Breast epithelium (tissue), 4 donors: ENCODE measurements at regions not wholly inside any gene's neighbourhood (a gene's known extent, or its start where the extent isn't known, plus 50 kb on each side); places are given as distances from the start of the nearest gene placed in this dataset.

Source experiments
- DNase-seq, 2 donors: peaks; one replicate each; pipeline ENCODE4 v3.0.0-alpha.2; 2019; ENCODE audit warnings: low spot score in 2 of 2
- H3K27ac ChIP-seq, 2 donors: fragments of 200-600 bp; sonication (generic) in 1 of 2; one replicate each; pipeline ENCODE4 v1.5.1; 2016 to 2019; ENCODE audit warnings: mild to moderate bottlenecking in 1 of 2
- H3K27me3 ChIP-seq, 2 donors: fragments of 200-600 bp; sonication (generic) in 1 of 2; one replicate each; pipeline versions ENCODE4 v1.5.1 to v1.6.0; 2017 to 2019; ENCODE audit warnings: control low read depth in 1 of 2, mild to moderate bottlenecking in 1 of 2
- H3K36me3 ChIP-seq: fragments of 200-600 bp; one replicate; pipeline ENCODE4 v1.5.1; 2019
- H3K4me1 ChIP-seq, 2 donors: fragments of 200-600 bp; sonication (generic); one replicate each; pipeline ENCODE4 v1.5.1; 2016 to 2019; ENCODE audit warnings: control low read depth in 1 of 2
- H3K4me3 ChIP-seq, 3 donors: fragments of 200-600 bp; sonication (generic); 1 replicate in 2 of 3; 2 replicates in 1 of 3; pipeline ENCODE4 v1.5.1; 2016 to 2019; ENCODE audit warnings: mild to moderate bottlenecking in 3 of 3, moderate library complexity in 2 of 3
- H3K9me3 ChIP-seq, 2 donors: fragments of 200-600 bp; sonication (generic) in 1 of 2; one replicate each; pipeline ENCODE4 v1.5.1; 2016 to 2019; ENCODE audit warnings: control low read depth in 1 of 2
- POLR2A ChIP-seq: fragments of 450-650 bp; IDR thresholded peaks from one replicate; pipeline ENCODE4 v1.6.1; 2016; ENCODE audit warnings: antibody characterized with exemption, mild to moderate bottlenecking, moderate library complexity
- POLR2AphosphoS5 ChIP-seq, 3 donors: sonication (generic); formaldehyde crosslinking; IDR thresholded peaks; one replicate each; pipeline ENCODE4 v1.6.1; 2017; ENCODE audit warnings: antibody characterized with exemption in 3 of 3
- intact Hi-C: fragments of 100-400 bp; cut with DNase I; formaldehyde crosslinking; loops from one replicate; pipeline ENCODE4 v1.15.1; 2023; ENCODE audit warnings: low total_unique reads
- TF ChIP-seq, protein P1 (sequence below), 3 donors: fragments of 450-650 bp; IDR thresholded peaks; one replicate each; pipeline ENCODE4 v1.5.1; 2016 to 2017; ENCODE audit warnings: antibody characterized with exemption in 3 of 3, mild to moderate bottlenecking in 3 of 3, moderate library complexity in 3 of 3

DNA sequence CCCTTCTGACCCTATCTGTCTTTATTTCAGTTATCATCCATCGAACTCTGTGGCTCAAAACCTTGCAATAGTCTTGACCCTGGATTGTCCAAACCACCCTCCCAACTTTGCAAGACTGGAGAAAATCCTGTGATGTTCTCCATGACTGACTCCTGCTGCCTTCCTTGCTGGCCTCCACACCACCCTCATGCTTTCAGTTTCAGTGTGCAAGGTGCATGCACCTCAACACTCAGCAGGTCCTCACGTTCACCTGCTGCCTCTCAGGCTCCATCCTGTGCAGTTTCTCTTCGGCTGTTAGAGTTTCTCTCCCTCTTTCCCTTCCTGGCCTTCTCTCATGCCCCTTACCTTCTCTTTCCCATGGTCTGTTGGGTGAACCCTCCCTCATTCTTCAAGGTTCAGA lies 59.4 kb upstream of the ASIC2 start:
- no peaks in the 10 kb centered on the region for H3K36me3 ChIP-seq
- intact Hi-C loops, result no loop called here
- H3K27ac ChIP-seq, result no peak overlapping the region
- H3K27me3 ChIP-seq, result no peaks in the 10 kb centered on the region
- no peak for TF ChIP-seq POLR2A
- TF ChIP-seq POLR2AphosphoS5 (IDR thresholded peaks at IDR 0.05), result no peak
- TF ChIP-seq, protein P1, sequence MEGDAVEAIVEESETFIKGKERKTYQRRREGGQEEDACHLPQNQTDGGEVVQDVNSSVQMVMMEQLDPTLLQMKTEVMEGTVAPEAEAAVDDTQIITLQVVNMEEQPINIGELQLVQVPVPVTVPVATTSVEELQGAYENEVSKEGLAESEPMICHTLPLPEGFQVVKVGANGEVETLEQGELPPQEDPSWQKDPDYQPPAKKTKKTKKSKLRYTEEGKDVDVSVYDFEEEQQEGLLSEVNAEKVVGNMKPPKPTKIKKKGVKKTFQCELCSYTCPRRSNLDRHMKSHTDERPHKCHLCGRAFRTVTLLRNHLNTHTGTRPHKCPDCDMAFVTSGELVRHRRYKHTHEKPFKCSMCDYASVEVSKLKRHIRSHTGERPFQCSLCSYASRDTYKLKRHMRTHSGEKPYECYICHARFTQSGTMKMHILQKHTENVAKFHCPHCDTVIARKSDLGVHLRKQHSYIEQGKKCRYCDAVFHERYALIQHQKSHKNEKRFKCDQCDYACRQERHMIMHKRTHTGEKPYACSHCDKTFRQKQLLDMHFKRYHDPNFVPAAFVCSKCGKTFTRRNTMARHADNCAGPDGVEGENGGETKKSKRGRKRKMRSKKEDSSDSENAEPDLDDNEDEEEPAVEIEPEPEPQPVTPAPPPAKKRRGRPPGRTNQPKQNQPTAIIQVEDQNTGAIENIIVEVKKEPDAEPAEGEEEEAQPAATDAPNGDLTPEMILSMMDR (IDR thresholded peaks at IDR 0.05), result no peak
- DNase-seq, result no peak
- H3K9me3 ChIP-seq, result no peaks in the 10 kb centered on the region
- no peaks in the 10 kb centered on the region for H3K4me1 ChIP-seq
- no peak overlapping the region for H3K4me3 ChIP-seq

DNA sequence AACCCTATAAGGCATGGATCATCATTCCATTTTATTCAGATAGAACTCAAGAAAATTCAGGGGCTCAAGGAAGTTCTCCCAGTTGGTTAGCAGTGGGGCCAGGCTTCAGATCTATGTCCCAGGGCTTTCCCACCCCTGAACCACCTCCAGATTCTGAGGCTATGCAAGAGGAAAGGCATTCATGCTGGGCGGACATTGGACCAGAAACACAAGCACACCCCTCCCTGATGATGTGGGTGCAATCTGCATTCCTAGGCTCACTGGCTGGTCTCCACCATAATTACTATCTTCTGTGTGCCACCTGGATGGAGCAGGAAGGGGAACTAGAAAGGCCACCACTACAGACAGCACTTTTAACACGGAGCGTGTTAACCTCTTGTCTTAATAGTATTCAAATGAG lies 63.2 kb upstream of the ASIC2 start:
- no peak for DNase-seq
- H3K27ac ChIP-seq, result no peak overlapping the region
- no peak overlapping the region for H3K4me3 ChIP-seq
- H3K27me3 ChIP-seq, result no peaks in the 10 kb centered on the region
- no peaks in the 10 kb centered on the region for H3K4me1 ChIP-seq
- no peaks in the 10 kb centered on the region for H3K36me3 ChIP-seq
- no peaks in the 10 kb centered on the region for H3K9me3 ChIP-seq
- TF ChIP-seq POLR2AphosphoS5 (IDR thresholded peaks at IDR 0.05), result no peak
- no peak for TF ChIP-seq POLR2A
- TF ChIP-seq, protein P1 (IDR thresholded peaks at IDR 0.05), result no peak
- intact Hi-C loops, result no loop called here

DNA sequence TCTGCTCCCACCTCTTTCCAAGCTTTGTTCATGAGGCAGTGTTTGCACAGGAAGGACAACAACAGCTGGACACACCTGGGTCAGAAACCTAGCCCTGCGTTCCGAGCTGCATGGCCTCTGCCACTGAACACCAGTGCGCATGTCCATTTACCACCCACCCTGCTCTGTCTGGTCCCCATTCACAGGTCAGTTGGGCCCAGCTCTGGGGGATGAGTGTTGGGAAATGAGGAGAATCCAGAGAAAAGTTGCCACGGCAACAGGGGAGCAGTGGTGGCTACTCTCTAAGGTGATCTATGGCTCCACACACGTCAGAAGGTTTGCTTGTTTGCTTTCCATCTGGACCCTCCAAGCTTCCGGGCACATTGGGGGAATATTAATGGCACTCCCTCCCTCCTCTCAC lies 70.4 kb upstream of the ASIC2 start:
- peaks cover 0 to under 1% of the 10 kb centered on the region in 2 donors for H3K27me3 ChIP-seq
- H3K36me3 ChIP-seq, result no peaks in the 10 kb centered on the region
- no peak for DNase-seq
- no peak overlapping the region for H3K4me3 ChIP-seq
- H3K27ac ChIP-seq, result no peak overlapping the region
- no peaks in the 10 kb centered on the region for H3K9me3 ChIP-seq
- intact Hi-C loops, result no loop called here
- no peaks in the 10 kb centered on the region for H3K4me1 ChIP-seq
- TF ChIP-seq, protein P1 (IDR thresholded peaks at IDR 0.05), result no peak
- TF ChIP-seq POLR2A (no peak), POLR2AphosphoS5 (IDR thresholded peaks at IDR 0.05) (no peak)

DNA sequence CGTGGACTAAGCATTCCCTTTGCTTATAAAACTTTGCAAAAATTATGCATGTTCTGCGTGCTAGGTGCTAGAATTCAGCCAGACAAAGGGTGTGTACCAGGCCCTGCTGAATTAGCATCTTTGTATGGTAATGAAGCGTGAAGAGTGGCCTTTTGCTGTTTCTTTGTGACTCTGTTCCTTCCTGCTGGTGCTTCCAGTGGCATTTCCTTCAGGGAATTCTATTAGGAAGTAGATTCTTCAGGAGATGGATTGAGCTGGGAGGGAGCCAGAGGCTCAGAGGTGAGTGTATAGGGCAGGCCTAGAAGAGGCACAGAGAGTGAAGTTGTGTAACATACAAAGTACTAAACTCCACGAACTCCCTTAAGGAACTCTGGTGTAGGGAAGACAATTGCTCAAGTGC lies 73.9 kb upstream of the ASIC2 start:
- no peak for DNase-seq
- H3K27ac ChIP-seq, result no peak overlapping the region
- intact Hi-C loops, result no loop called here
- no peak for TF ChIP-seq POLR2A
- TF ChIP-seq, protein P1 (IDR thresholded peaks at IDR 0.05), result no peak
- no peak for TF ChIP-seq POLR2AphosphoS5 (IDR thresholded peaks at IDR 0.05)
- H3K9me3 ChIP-seq, result no peaks in the 10 kb centered on the region
- H3K36me3 ChIP-seq, result no peaks in the 10 kb centered on the region
- H3K4me3 ChIP-seq, result no peak overlapping the region
- peaks cover 0 to 5% of the 10 kb centered on the region in 2 donors for H3K27me3 ChIP-seq
- H3K4me1 ChIP-seq, result no peaks in the 10 kb centered on the region

DNA sequence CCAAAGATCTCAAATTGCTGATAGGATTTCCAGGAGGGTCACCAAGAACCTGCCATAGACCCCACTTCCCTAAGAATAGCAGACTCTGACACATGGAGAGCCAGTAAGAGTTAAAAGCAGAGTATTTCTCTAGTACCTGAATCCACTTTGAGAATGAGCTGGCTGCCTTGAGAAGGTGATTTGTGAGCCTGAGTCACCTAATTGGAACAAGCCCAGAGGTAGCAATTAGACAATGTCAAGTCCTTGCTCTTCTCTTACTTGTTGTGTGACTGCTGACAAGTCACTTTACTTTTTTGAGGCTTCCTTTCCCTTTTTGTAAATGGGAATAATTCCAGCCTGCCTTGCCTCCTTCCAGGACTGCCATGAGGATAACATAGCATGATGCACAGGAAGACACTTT lies 76.1 kb upstream of the ASIC2 start:
- intact Hi-C loops, result no loop called here
- DNase-seq, result no peak
- Histone ChIP-seq H3K4me1 (no peaks in the 10 kb centered on the region), H3K9me3 (no peaks in the 10 kb centered on the region), H3K36me3 (no peaks in the 10 kb centered on the region), H3K4me3 (no peak overlapping the region), H3K27me3 (peaks cover 0 to 11% of the 10 kb centered on the region in 2 donors), H3K27ac (no peak overlapping the region)
- TF ChIP-seq POLR2AphosphoS5 (IDR thresholded peaks at IDR 0.05) (no peak), POLR2A (no peak)
- TF ChIP-seq, protein P1 (IDR thresholded peaks at IDR 0.05), result no peak
